Embryonic facial prominence (tissue), 1 donor: ENCODE measurements at regions not wholly inside any gene's neighbourhood (a gene's known extent, or its start where the extent isn't known, plus 50 kb on each side); places are given as distances from the start of the nearest gene placed in this dataset.

Experiments used
- DNase-seq: peaks from one replicate; pipeline ENCODE4 v3.0.0-alpha.2; 2016; ENCODE audit errors: extremely low spot score

GRCh38 chr13:83601539-83601938 is 280.7 kb downstream of the SLITRK1 start:
- DNase-seq, result no peak

- DNase-seq, result no peak
Measured at GRCh38 chr13:83592095-83592494, 290.2 kb downstream of the SLITRK1 start.

GRCh38 chr13:83589814-83590213 is 292.5 kb downstream of the SLITRK1 start:
- no peak for DNase-seq

- no peak for DNase-seq
Measured at GRCh38 chr13:83577183-83577582, 305.1 kb downstream of the SLITRK1 start.

GRCh38 chr13:83568019-83568418 is 314.3 kb downstream of the SLITRK1 start:
- no peak for DNase-seq

GRCh38 chr13:83563499-83563898 is 318.8 kb downstream of the SLITRK1 start:
- DNase-seq, result no peak

GRCh38 chr13:83557845-83558244 is 324.4 kb downstream of the SLITRK1 start:
- DNase-seq, result no peak

- DNase-seq, result no peak
Measured at GRCh38 chr13:83549671-83550070, 332.6 kb downstream of the SLITRK1 start.

- DNase-seq, result no peak
Measured at GRCh38 chr13:83547043-83547442, 335.2 kb downstream of the SLITRK1 start.

- DNase-seq, result no peak
Measured at GRCh38 chr13:83546476-83546875, 335.8 kb downstream of the SLITRK1 start.

- no peak for DNase-seq
Measured at GRCh38 chr13:83538636-83539035, 343.6 kb downstream of the SLITRK1 start.

- DNase-seq, result no peak
Measured at GRCh38 chr13:83536941-83537340, 345.3 kb downstream of the SLITRK1 start.

GRCh38 chr13:83536153-83536552 is 346.1 kb downstream of the SLITRK1 start:
- DNase-seq, result no peak

GRCh38 chr13:83532809-83533208 is 349.5 kb downstream of the SLITRK1 start:
- no peak for DNase-seq

GRCh38 chr13:83531022-83531421 is 351.3 kb downstream of the SLITRK1 start:
- DNase-seq, result no peak

GRCh38 chr13:83516781-83517180 is 365.5 kb downstream of the SLITRK1 start:
- no peak for DNase-seq

GRCh38 chr13:83515268-83516015 is 366.8 kb downstream of the SLITRK1 start:
- no peak for DNase-seq

GRCh38 chr13:83508771-83509301 is 373.4 kb downstream of the SLITRK1 start:
- no peak for DNase-seq

- DNase-seq, result no peak
Measured at GRCh38 chr13:83503424-83503823, 378.9 kb downstream of the SLITRK1 start.

- no peak for DNase-seq
Measured at GRCh38 chr13:83499286-83499685, 383.0 kb downstream of the SLITRK1 start.

GRCh38 chr13:83498481-83499190 is 383.6 kb downstream of the SLITRK1 start:
- no peak for DNase-seq

GRCh38 chr13:83498045-83498444 is 384.2 kb downstream of the SLITRK1 start:
- no peak for DNase-seq

GRCh38 chr13:83496501-83496900 is 385.8 kb downstream of the SLITRK1 start:
- DNase-seq, result no peak
